H1 (cell line): ENCODE measurements at regions not wholly inside any gene's neighbourhood (a gene's known extent, or its start where the extent isn't known, plus 50 kb on each side); places are given as distances from the start of the nearest gene placed in this dataset.

ENCODE experiments used
- CTCF ChIA-PET: fragments of 300-600 bp; sonication (Branson Sonifier 250); formaldehyde crosslinking; loops from one replicate; lab custom pipeline; 2021; ENCODE audit not compliant: partially characterized antibody; lab: Charles Lee
- POLR2A ChIA-PET: fragments of 300-600 bp; sonication (Branson Sonifier 250); formaldehyde crosslinking; loops from one replicate; lab custom pipeline; 2021; ENCODE audit warnings: inconsistent platforms; ENCODE audit not compliant: partially characterized antibody; lab: Charles Lee
- DNase-seq, 2 experiments: peaks; one replicate each; pipeline versions ENCODE4 v3.0.0 to v3.0.0-alpha.2; 2010 to 2022; ENCODE audit warnings: low spot score in 2 of 2, low read depth in 1 of 2, mixed read lengths in 1 of 2
- FAIRE-seq: peaks from 2 replicates; lab custom pipeline; 2011; peaks lifted over from hg19 to GRCh38; lab: Jason Lieb, UNC
- H2AFZ ChIP-seq: 2 replicates; pipeline ENCODE4 v1.8.1; 2012; ENCODE audit warnings: low read length, inconsistent platforms
- H2AK5ac ChIP-seq: 2 replicates; pipeline ENCODE4 v1.6.1; 2013; ENCODE audit warnings: low read depth, low read length
- H2BK120ac ChIP-seq: replicated peaks from 2 replicates; pipeline ENCODE3; 2013; ENCODE audit warnings: low read depth, low read length, inconsistent platforms
- H2BK12ac ChIP-seq: 2 replicates; pipeline ENCODE4 v1.6.1; 2013; ENCODE audit warnings: low read depth, low read length
- H2BK15ac ChIP-seq: 2 replicates; pipeline ENCODE4 v1.6.1; 2013; ENCODE audit warnings: low read length
- H2BK20ac ChIP-seq: 2 replicates; pipeline ENCODE4 v1.6.1; 2013; ENCODE audit warnings: low read length
- H2BK5ac ChIP-seq: 2 replicates; pipeline ENCODE4 v1.6.1; 2013; ENCODE audit warnings: low read depth, low read length
- H3K14ac ChIP-seq: 2 replicates; pipeline ENCODE4 v1.6.1; 2013; ENCODE audit warnings: inconsistent platforms; ENCODE audit not compliant: insufficient read length
- H3K18ac ChIP-seq: 2 replicates; pipeline ENCODE4 v1.6.1; 2013; ENCODE audit warnings: low read length; ENCODE audit errors: extremely low read depth
- H3K23ac ChIP-seq: 2 replicates; pipeline ENCODE4 v1.6.1; 2013; ENCODE audit warnings: inconsistent platforms; ENCODE audit not compliant: insufficient read length
- H3K23me2 ChIP-seq: 2 replicates; pipeline ENCODE4 v1.6.1; 2013; ENCODE audit warnings: low read depth, low read length
- H3K27ac ChIP-seq: 2 replicates; pipeline ENCODE4 v1.6.1; 2011; ENCODE audit warnings: low read depth, low read length, inconsistent platforms
- H3K27me3 ChIP-seq, 4 experiments: replicated peaks in 1 of 4; 1 replicate in 1 of 4; 2 replicates in 3 of 4; pipeline versions ENCODE4 v1.6.1 to v1.8.1; 2011 to 2013; ENCODE audit warnings: low read length in 3 of 4, mild to moderate bottlenecking in 3 of 4, inconsistent platforms in 2 of 4, mixed read lengths in 2 of 4, moderate library complexity in 1 of 4; ENCODE audit not compliant: control insufficient read depth in 3 of 4, insufficient read depth in 3 of 4; ENCODE audit errors: extremely low read depth in 1 of 4
- H3K36me3 ChIP-seq, 4 experiments: 2 replicates each; pipeline versions ENCODE4 v1.6.1 to v1.8.1; 2011 to 2013; ENCODE audit warnings: mild to moderate bottlenecking in 4 of 4, low read length in 3 of 4, moderate library complexity in 2 of 4, control low read depth in 1 of 4, inconsistent platforms in 1 of 4; ENCODE audit not compliant: insufficient read depth in 4 of 4, control insufficient read depth in 2 of 4
- H3K4ac ChIP-seq: replicated peaks from 2 replicates; pipeline ENCODE3; 2013; ENCODE audit warnings: low read length, low read depth, mixed read lengths, inconsistent platforms; ENCODE audit not compliant: insufficient read length
- H3K4me1 ChIP-seq, 4 experiments: replicated peaks in 1 of 4; 1 replicate in 1 of 4; 2 replicates in 3 of 4; pipeline versions ENCODE4 v1.6.1 to v1.8.1; 2011 to 2013; ENCODE audit warnings: low read length in 3 of 4, inconsistent platforms in 2 of 4, mixed read lengths in 1 of 4; ENCODE audit not compliant: insufficient read depth in 4 of 4, control insufficient read depth in 3 of 4
- H3K4me2 ChIP-seq, 2 experiments: 2 replicates each; pipeline versions ENCODE4 v1.6.1 to v1.8.1; 2011 to 2013; ENCODE audit warnings: low read depth in 2 of 2, low read length in 2 of 2, control low read depth in 1 of 2, inconsistent platforms in 1 of 2, mild to moderate bottlenecking in 1 of 2; ENCODE audit not compliant: insufficient read depth in 1 of 2
- H3K4me3 ChIP-seq, 4 experiments: fragments of 200-600, 300-600 bp in 1 of 4; sonication (generic), shearing (Covaris generic), sonication (Bioruptor Twin) in 1 of 4; 2 replicates each; pipeline versions ENCODE4 v1.5.1 to v1.8.1; 2011 to 2016; ENCODE audit warnings: low read length in 4 of 4, low read depth in 3 of 4, control low read depth in 2 of 4, inconsistent platforms in 2 of 4, mild to moderate bottlenecking in 2 of 4, mixed read lengths in 1 of 4, moderate library complexity in 1 of 4; ENCODE audit not compliant: insufficient read depth in 2 of 4; ENCODE audit errors: extremely low read depth in 1 of 4
- H3K56ac ChIP-seq: replicated peaks from 2 replicates; pipeline ENCODE3; 2013; ENCODE audit warnings: low read depth, mild to moderate bottlenecking, mixed read lengths, low read length, inconsistent platforms; ENCODE audit not compliant: insufficient read length
- H3K79me1 ChIP-seq: 2 replicates; pipeline ENCODE4 v1.6.1; 2013; ENCODE audit warnings: low read depth, low read length, control low read depth
- H3K79me2 ChIP-seq, 2 experiments: 2 replicates each; pipeline versions ENCODE4 v1.6.1 to v1.8.1; 2012 to 2013; ENCODE audit warnings: low read length in 2 of 2, mild to moderate bottlenecking in 2 of 2, inconsistent platforms in 1 of 2; ENCODE audit not compliant: insufficient read depth in 2 of 2, control insufficient read depth in 1 of 2
- H3K9ac ChIP-seq, 4 experiments: replicated peaks in 1 of 4; 1 replicate in 1 of 4; 2 replicates in 3 of 4; pipeline versions ENCODE4 v1.6.1 to v1.8.1; 2011 to 2013; ENCODE audit warnings: low read depth in 3 of 4, low read length in 3 of 4, control low read depth in 2 of 4, mild to moderate bottlenecking in 2 of 4, moderate library complexity in 2 of 4, inconsistent platforms in 1 of 4; ENCODE audit errors: extremely low read depth in 1 of 4
- H3K9me3 ChIP-seq, 2 experiments: 2 replicates each; pipeline versions ENCODE4 v1.6.1 to v1.8.1; 2012 to 2013; ENCODE audit warnings: mild to moderate bottlenecking in 2 of 2, moderate library complexity in 2 of 2, control low read depth in 1 of 2, inconsistent platforms in 1 of 2, low read depth in 1 of 2, low read length in 1 of 2, mixed read lengths in 1 of 2; ENCODE audit not compliant: insufficient read depth in 2 of 2
- H4K20me1 ChIP-seq, 2 experiments: replicated peaks in 1 of 2; 2 replicates each; pipeline versions ENCODE3 to v1.8.1; 2011 to 2013; ENCODE audit warnings: inconsistent platforms in 2 of 2, low read length in 2 of 2, mild to moderate bottlenecking in 1 of 2; ENCODE audit not compliant: insufficient read depth in 2 of 2, control insufficient read depth in 1 of 2
- H4K5ac ChIP-seq: 2 replicates; pipeline ENCODE4 v1.6.1; 2013; ENCODE audit warnings: low read length, low read depth, mixed read lengths, inconsistent platforms; ENCODE audit not compliant: insufficient read length
- H4K8ac ChIP-seq: 2 replicates; pipeline ENCODE4 v1.8.0; 2013; ENCODE audit warnings: mild to moderate bottlenecking, moderate library complexity, low read length, inconsistent platforms; ENCODE audit not compliant: insufficient read depth; ENCODE audit errors: extremely low read depth
- H4K91ac ChIP-seq: replicated peaks from 2 replicates; pipeline ENCODE3; 2013; ENCODE audit warnings: low read length, mixed read lengths, inconsistent platforms; ENCODE audit not compliant: insufficient read length
- CTBP2 ChIP-seq: IDR thresholded peaks from 2 replicates; pipeline ENCODE4 v1.7.0; 2011; ENCODE audit warnings: borderline replicate concordance, mild to moderate bottlenecking, moderate library complexity, mixed read lengths, low read length; ENCODE audit not compliant: insufficient read depth, insufficient read length
- EP300 ChIP-seq, 2 experiments: IDR thresholded peaks; 1 replicate in 1 of 2; 2 replicates in 1 of 2; pipeline ENCODE4 v1.6.1; 2011 to 2012; ENCODE audit warnings: low read depth in 2 of 2, low read length in 2 of 2, mild to moderate bottlenecking in 2 of 2, borderline replicate concordance in 1 of 2, inconsistent platforms in 1 of 2, moderate library complexity in 1 of 2
- FOSL1 ChIP-seq: IDR thresholded peaks from 2 replicates; pipeline ENCODE4 v1.6.1; 2011; ENCODE audit warnings: mild to moderate bottlenecking, low read depth, low read length, moderate library complexity; ENCODE audit not compliant: insufficient read depth
- NRF1 ChIP-seq: IDR thresholded peaks from 2 replicates; pipeline ENCODE4 v1.6.1; 2011; ENCODE audit warnings: mild to moderate bottlenecking, low read depth, low read length, improper control_type of control experiment
- PHF8 ChIP-seq: fragments of 200-600 bp; sonication (generic); conservative IDR thresholded peaks from 2 replicates; pipeline ENCODE4 v1.7.1; 2012; ENCODE audit warnings: low read depth, mild to moderate bottlenecking, inconsistent platforms, low read length, moderate library complexity
- RFX5 ChIP-seq: IDR thresholded peaks from 2 replicates; pipeline ENCODE4 v1.6.1; 2011; ENCODE audit warnings: low read depth, low read length, improper control_type of control experiment, borderline replicate concordance
- TEAD4 ChIP-seq: IDR thresholded peaks from 2 replicates; pipeline ENCODE4 v1.6.1; 2012; ENCODE audit warnings: low read depth, low read length, inconsistent platforms, mixed read lengths
- WGBS, 2 experiments: shearing (Covaris generic) in 1 of 2; methylation state at CpG; one replicate each; pipeline versions ENCODE4 v1.1.6 to v1.1.7; 2013 to 2015; ENCODE audit warnings: low lambda C conversion rate in 2 of 2, mixed read lengths in 2 of 2, inconsistent platforms in 1 of 2, low coverage in 1 of 2, missing lambda C conversion rate in 1 of 2; ENCODE audit not compliant: insufficient replicate concordance in 2 of 2, insufficient coverage in 1 of 2, insufficient read length in 1 of 2; ENCODE audit errors: extremely low coverage in 1 of 2, missing lambda C conversion rate in 1 of 2; 5-methylcytosine and 5-hydroxymethylcytosine counted together
- TF ChIP-seq, protein P1 (sequence below): IDR thresholded peaks from 2 replicates; pipeline ENCODE4 v1.6.1; 2012; ENCODE audit warnings: inconsistent platforms

DNA sequence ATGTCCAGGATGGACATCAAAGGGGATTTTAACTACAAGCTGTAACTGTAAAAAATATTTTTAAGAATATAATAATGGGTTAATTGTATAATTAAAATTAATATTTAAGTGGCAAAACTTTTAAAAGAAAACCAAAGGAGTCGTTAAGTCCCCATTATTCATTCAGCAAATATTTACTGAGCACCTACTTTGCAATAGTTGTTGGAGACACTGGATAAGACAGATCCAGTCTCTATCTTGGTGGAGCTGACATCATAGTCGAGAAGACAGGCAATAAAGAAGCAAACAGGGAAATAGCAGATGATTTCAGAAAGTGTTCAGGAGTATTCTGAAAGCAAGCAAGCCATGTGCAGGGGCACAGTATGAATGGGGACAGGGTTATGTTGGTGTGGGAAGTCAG, 137.0 kb downstream of the CEBPB start:
- no peaks in the 10 kb centered on the region for H4K20me1 ChIP-seq
- H3K14ac ChIP-seq = no peak overlapping the region
- no peak overlapping the region for H2BK20ac ChIP-seq
- H3K4me3 ChIP-seq = no peak overlapping the region
- ChIA-PET POLR2A (interaction anchor here (0.9 to 2.2 kb wide), 4 partner anchors 9 to 21 kb away, joined by 3 to 6 read pairs (median 4); no protein-coding TSS in a partner anchor), CTCF (interaction anchor here (0.6 to 2.0 kb wide), 7 partner anchors 9 to 208 kb away, joined by 3 to 5 read pairs (median 3); no protein-coding TSS in a partner anchor)
- no peak overlapping the region for H3K27ac ChIP-seq
- TF ChIP-seq TEAD4 (no peak), PHF8 (no peak), RFX5 (no peak), NRF1 (no peak), EP300 (IDR thresholded peaks at IDR 0.05; ENCODE audit: borderline replicate concordance in 1 of 2, low read depth in 2 of 2, low read length in 2 of 2) (no peak), FOSL1 (no peak), CTBP2 (no peak)
- TF ChIP-seq, protein P1, sequence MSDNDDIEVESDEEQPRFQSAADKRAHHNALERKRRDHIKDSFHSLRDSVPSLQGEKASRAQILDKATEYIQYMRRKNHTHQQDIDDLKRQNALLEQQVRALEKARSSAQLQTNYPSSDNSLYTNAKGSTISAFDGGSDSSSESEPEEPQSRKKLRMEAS = no peak
- H3K18ac ChIP-seq = no peak overlapping the region
- DNase-seq = no peak
- H2AK5ac ChIP-seq = no peak overlapping the region
- no peak overlapping the region for H2BK5ac ChIP-seq
- H3K4me2 ChIP-seq = no peak overlapping the region
- peaks cover 9% of the 10 kb centered on the region; the same call in 1 of the 2 replicates for H3K23me2 ChIP-seq
- no peaks in the 10 kb centered on the region; a peak in 1 of 4 replicates for H3K9me3 ChIP-seq
- WGBS, 2 experiments = 91% methylated on average over 2 of the region's 2 CpGs; no CpG with 5 or more reads in 1 of the 2 experiments
- H3K4me1 ChIP-seq = peaks cover 0 to 2% (median 0%) of the 10 kb centered on the region in 4 experiments; a peak in 2 of 7 replicates
- no peaks in the 10 kb centered on the region for H3K27me3 ChIP-seq
- no peaks in the 10 kb centered on the region for H3K79me2 ChIP-seq
- no peak overlapping the region for H3K23ac ChIP-seq
- FAIRE-seq = no peak
- no peak overlapping the region for H4K5ac ChIP-seq
- H2BK12ac ChIP-seq = no peak overlapping the region
- H2AFZ ChIP-seq = no peak overlapping the region
- no peaks in the 10 kb centered on the region for H3K79me1 ChIP-seq
- no peak overlapping the region for H4K8ac ChIP-seq
- H3K56ac ChIP-seq = no peak overlapping the region
- no peak overlapping the region for H2BK120ac ChIP-seq
- H3K36me3 ChIP-seq = no peaks in the 10 kb centered on the region
- H4K91ac ChIP-seq = no peak overlapping the region
- no peak overlapping the region for H3K9ac ChIP-seq
- 0 out of 2 replicates have a peak overlapping the region, but pooled peaks have one; percentile 8 for H2BK15ac ChIP-seq
- no peak overlapping the region for H3K4ac ChIP-seq
